VCaP (cell line): ENCODE measurements at regions not wholly inside any gene's neighbourhood (a gene's known extent, or its start where the extent isn't known, plus 50 kb on each side); places are given as distances from the start of the nearest gene placed in this dataset.

Experiments used
- H3K27ac ChIP-seq: fragments of 450-650 bp; 2 replicates; pipeline ENCODE4 v1.5.1; 2017
- TF ChIP-seq, protein P1 (sequence below): fragments of 450-650 bp; conservative IDR thresholded peaks from 2 replicates; pipeline ENCODE4 v1.5.1; 2017; ENCODE audit warnings: mild to moderate bottlenecking, moderate library complexity

DNA sequence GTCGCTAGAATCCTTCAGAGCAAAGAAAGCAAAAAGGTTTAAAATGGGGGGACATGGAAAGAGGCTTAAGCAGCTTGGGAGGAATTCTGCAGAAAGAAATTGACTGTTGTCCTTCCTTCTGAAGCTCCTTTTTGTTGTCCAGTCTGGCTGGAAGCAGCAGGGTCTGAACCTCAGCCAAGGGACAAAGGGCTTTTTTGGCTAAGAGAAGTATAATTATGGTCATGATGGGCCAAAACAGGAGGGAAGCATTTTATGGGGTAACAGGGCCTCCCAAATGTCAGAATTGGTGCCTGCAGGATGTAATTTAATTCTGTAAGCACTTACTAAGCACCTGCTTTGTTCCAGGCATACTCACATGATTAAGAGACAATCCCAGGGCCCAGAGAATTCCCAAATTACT lies 74.2 kb upstream of the CPEB2 start:
- no peak overlapping the region for H3K27ac ChIP-seq
- TF ChIP-seq, protein P1, sequence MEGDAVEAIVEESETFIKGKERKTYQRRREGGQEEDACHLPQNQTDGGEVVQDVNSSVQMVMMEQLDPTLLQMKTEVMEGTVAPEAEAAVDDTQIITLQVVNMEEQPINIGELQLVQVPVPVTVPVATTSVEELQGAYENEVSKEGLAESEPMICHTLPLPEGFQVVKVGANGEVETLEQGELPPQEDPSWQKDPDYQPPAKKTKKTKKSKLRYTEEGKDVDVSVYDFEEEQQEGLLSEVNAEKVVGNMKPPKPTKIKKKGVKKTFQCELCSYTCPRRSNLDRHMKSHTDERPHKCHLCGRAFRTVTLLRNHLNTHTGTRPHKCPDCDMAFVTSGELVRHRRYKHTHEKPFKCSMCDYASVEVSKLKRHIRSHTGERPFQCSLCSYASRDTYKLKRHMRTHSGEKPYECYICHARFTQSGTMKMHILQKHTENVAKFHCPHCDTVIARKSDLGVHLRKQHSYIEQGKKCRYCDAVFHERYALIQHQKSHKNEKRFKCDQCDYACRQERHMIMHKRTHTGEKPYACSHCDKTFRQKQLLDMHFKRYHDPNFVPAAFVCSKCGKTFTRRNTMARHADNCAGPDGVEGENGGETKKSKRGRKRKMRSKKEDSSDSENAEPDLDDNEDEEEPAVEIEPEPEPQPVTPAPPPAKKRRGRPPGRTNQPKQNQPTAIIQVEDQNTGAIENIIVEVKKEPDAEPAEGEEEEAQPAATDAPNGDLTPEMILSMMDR = no peak

DNA sequence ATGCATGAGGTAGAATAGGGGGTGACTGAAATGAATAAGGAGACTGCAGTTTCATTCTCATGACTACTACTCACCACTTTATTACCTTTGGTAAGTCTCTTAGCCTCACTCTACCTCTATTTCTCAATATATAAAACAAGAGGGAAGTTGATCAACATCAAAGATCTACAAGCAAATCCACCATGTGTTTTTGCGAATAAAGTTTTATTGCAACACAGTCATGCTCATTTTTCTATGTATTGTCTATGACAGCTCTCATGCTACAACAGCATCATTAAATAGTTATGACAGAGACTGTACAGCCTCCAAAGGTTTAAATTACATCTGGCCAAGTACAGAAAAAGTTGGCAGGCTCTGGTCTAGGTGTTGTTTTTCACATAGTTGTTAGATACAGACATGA lies 72.6 kb upstream of the CPEB2 start:
- TF ChIP-seq, protein P1 = no peak
- no peak overlapping the region for H3K27ac ChIP-seq

DNA sequence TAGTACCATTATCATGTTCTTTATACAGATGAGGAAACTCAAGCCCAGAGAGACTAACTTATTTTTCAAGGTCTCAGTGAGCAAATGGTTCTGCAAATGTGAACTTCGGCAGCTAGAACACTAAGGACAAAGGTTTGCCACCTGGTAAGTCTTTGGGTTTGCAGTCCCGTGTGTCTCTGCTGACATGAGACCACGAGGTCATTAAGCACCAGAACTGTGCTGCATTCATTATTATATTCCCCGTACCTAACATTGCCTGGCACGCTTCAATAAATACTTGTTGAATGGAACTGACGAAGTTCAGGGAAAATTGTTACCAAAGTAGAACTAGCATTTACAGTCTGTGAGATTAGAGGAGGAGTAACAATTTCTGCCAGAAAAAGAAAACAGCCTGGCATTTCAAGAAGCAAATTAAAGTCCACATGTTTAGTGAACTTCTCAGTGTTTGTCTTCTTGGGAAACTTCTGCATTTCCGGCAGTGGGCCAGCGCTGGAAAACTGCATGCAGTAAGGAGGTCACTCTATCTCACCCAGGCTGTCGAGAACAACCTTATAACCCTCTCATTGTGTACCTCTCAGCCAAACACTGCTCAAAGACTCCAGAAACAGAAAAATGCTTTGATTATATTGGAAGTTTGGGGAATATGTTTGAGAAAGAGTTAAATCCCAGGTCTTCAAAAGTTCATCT lies 67.4 kb upstream of the CPEB2 start:
- no peak overlapping the region for H3K27ac ChIP-seq
- TF ChIP-seq, protein P1 = no peak

DNA sequence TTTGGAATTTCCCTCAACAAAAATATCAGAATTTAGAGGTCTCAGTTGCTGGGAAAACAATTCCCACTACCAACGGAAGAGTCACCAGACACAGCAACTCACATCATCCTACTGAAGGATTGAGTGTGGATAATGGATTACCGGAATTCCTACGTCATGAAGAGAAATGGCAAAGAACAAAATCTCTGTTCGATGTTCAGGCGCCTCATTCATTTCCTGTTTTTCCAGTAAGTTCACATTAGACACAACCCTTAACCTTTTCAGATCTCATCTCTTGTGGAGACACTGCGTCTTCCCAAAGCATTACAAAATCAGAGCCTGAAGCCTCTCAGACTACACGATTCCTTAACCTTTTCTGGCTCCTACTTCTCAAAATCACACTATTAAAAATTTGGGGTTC lies 58.5 kb upstream of the CPEB2 start:
- TF ChIP-seq, protein P1 = no peak
- H3K27ac ChIP-seq = no peak overlapping the region

DNA sequence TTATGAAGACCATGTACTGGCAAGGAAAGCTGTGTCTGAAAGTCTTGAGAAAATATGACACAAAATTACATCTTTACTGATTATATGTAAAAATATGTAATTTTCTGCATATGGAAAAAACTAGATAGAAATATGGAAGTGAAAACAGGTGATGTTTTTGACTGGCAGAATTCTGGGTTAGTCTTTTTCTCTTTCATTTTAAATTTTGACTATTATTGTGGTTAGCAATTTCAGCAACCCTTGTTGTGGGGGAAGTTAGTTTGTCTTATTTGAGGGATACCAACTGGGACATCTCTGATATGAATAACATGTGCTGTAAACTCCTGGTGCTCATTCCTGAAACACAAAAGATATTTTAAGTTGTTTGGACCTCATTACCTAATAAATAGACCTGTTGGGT lies 49.9 kb upstream of the CPEB2 start:
- TF ChIP-seq, protein P1 = no peak

More for the DNA sequence above, 49.9 kb upstream of the CPEB2 start:
- no peak overlapping the region for H3K27ac ChIP-seq
